ENCODE measurements at regions not wholly inside any gene's neighbourhood (a gene's known extent, or its start where the extent isn't known, plus 50 kb on each side); places are given as distances from the start of the nearest gene placed in this dataset.

GRCh38 chr17:53527473-53527872 lies 295.3 kb upstream of the KIF2B start:
- no peaks in the 10 kb centered on the region for H3K27me3 ChIP-seq
- no peak overlapping the region for H3K9ac ChIP-seq
- no peaks in the 10 kb centered on the region for H3K9me3 ChIP-seq
- no peak for TF ChIP-seq Cebpa-rat (IDR thresholded peaks at IDR 0.05)
- no peaks in the 10 kb centered on the region for H3K36me3 ChIP-seq
- no peak overlapping the region for H3K4me2 ChIP-seq
- no peak overlapping the region for H3K27ac ChIP-seq
- no peak overlapping the region for H3K4me3 ChIP-seq
- H4K20me1 ChIP-seq = no peaks in the 10 kb centered on the region
- no peaks in the 10 kb centered on the region for H3K4me1 ChIP-seq

- Histone ChIP-seq H3K9me3 (no peaks in the 10 kb centered on the region), H3K4me2 (no peak overlapping the region), H4K20me1 (no peaks in the 10 kb centered on the region), H3K36me3 (no peaks in the 10 kb centered on the region), H3K4me3 (no peak overlapping the region), H3K4me1 (no peaks in the 10 kb centered on the region), H3K27me3 (no peaks in the 10 kb centered on the region), H3K9ac (no peak overlapping the region), H3K27ac (no peak overlapping the region)
- TF ChIP-seq Cebpa-rat (IDR thresholded peaks at IDR 0.05) = no peak
Measured at GRCh38 chr17:53525590-53525989, 297.1 kb upstream of the KIF2B start.

DNA sequence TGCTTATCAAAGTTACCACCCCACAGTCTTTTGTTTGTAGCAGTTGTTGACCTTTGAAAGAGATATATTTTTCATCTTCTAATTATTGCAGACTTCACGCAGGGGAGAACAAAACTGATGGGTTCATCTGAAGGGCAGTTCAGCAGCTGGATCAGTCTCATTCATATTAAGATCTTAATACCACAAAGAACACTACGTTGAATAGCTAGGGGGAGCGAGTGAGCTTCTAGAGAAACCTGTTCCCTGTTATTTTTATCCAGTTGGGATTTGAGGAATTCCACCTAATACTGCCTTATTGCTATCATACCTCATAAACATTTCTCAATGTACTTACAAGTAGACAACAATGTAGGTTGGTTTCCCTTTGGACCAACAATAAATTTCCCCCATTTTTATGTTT lies 306.1 kb upstream of the KIF2B start:
- no peaks in the 10 kb centered on the region for H3K4me1 ChIP-seq
- H3K27me3 ChIP-seq = no peaks in the 10 kb centered on the region
- no peak overlapping the region for H3K27ac ChIP-seq
- H3K9ac ChIP-seq = no peak overlapping the region
- no peak overlapping the region for H3K4me2 ChIP-seq
- H3K36me3 ChIP-seq = no peaks in the 10 kb centered on the region
- no peak overlapping the region for H3K4me3 ChIP-seq
- no peak for TF ChIP-seq Cebpa-rat (IDR thresholded peaks at IDR 0.05)
- no peaks in the 10 kb centered on the region for H4K20me1 ChIP-seq
- no peaks in the 10 kb centered on the region for H3K9me3 ChIP-seq

GRCh38 chr17:53499277-53499676 lies 323.4 kb upstream of the KIF2B start:
- TF ChIP-seq Cebpa-rat (IDR thresholded peaks at IDR 0.05) = no peak
- H3K4me2 ChIP-seq = no peak overlapping the region
- no peaks in the 10 kb centered on the region for H4K20me1 ChIP-seq
- H3K4me1 ChIP-seq = no peaks in the 10 kb centered on the region
- H3K27ac ChIP-seq = no peak overlapping the region
- no peak overlapping the region for H3K4me3 ChIP-seq
- H3K36me3 ChIP-seq = no peaks in the 10 kb centered on the region
- no peak overlapping the region for H3K9ac ChIP-seq
- no peaks in the 10 kb centered on the region for H3K27me3 ChIP-seq
- H3K9me3 ChIP-seq = no peaks in the 10 kb centered on the region

- no peaks in the 10 kb centered on the region for H3K36me3 ChIP-seq
- no peak overlapping the region for H3K27ac ChIP-seq
- H3K4me2 ChIP-seq = no peak overlapping the region
- H3K27me3 ChIP-seq = no peaks in the 10 kb centered on the region
- no peak overlapping the region for H3K9ac ChIP-seq
- H3K4me1 ChIP-seq = no peaks in the 10 kb centered on the region
- no peaks in the 10 kb centered on the region for H3K9me3 ChIP-seq
- no peaks in the 10 kb centered on the region for H4K20me1 ChIP-seq
- TF ChIP-seq Cebpa-rat (IDR thresholded peaks at IDR 0.05) = no peak
- H3K4me3 ChIP-seq = no peak overlapping the region
Measured at GRCh38 chr17:53496356-53496755, 326.4 kb upstream of the KIF2B start.

DNA sequence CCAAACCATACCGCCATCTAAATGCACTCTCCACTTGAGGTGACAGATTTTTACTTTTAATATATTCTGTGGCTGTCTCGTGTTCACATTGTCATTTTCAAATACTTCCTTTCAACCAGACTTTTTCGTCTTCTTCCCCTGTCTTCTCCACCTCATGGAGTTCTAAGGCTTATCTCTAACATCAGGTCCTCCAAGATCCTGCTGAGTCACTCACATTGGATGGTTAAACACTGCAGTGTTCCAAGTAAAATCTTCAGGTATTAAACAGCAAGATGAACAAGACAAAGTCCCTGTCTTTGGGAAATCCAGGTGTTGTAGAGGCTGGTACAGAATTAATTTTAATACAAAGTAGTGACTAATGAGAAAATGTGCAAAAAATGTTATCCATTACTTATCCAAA lies 330.2 kb upstream of the KIF2B start:
- no peaks in the 10 kb centered on the region for H3K36me3 ChIP-seq
- no peaks in the 10 kb centered on the region for H3K9me3 ChIP-seq
- no peak overlapping the region for H3K4me3 ChIP-seq
- H3K27me3 ChIP-seq = no peaks in the 10 kb centered on the region
- no peak overlapping the region for H3K9ac ChIP-seq
- no peaks in the 10 kb centered on the region for H4K20me1 ChIP-seq
- no peak for TF ChIP-seq Cebpa-rat (IDR thresholded peaks at IDR 0.05)
- no peak overlapping the region for H3K4me2 ChIP-seq
- no peaks in the 10 kb centered on the region for H3K4me1 ChIP-seq
- H3K27ac ChIP-seq = no peak overlapping the region

DNA sequence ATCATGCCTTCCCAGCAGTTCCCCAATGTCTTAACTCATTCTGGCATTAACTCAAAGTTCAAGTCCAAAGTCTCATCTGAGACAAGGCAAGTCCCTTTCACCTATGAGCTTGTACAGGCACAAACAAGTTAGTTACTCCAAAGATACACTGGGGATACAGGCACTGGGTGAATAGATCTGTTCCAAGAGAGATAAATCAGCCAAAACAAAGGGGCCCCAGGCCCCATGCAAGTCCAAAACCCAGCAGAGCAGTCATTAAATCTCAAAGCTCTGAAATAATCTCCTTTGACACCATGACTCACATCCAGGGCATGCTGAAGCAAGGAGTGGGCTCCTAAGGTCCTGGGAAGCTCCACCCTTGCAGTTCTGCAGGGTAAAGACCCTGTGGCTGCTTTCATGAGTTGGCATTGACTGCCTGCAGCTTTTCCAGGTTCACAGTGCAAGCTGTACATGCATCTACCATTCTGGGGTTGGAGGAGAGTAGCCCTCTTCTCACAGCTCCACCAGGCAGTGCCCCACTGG lies 332.2 kb upstream of the KIF2B start:
- TF ChIP-seq Cebpa-rat (IDR thresholded peaks at IDR 0.05) = no peak
- no peaks in the 10 kb centered on the region for H3K27me3 ChIP-seq
- H3K4me1 ChIP-seq = no peaks in the 10 kb centered on the region
- no peak overlapping the region for H3K27ac ChIP-seq
- no peak overlapping the region for H3K9ac ChIP-seq
- H3K36me3 ChIP-seq = no peaks in the 10 kb centered on the region
- H3K9me3 ChIP-seq = no peaks in the 10 kb centered on the region
- no peak overlapping the region for H3K4me2 ChIP-seq
- no peak overlapping the region for H3K4me3 ChIP-seq
- no peaks in the 10 kb centered on the region for H4K20me1 ChIP-seq

DNA sequence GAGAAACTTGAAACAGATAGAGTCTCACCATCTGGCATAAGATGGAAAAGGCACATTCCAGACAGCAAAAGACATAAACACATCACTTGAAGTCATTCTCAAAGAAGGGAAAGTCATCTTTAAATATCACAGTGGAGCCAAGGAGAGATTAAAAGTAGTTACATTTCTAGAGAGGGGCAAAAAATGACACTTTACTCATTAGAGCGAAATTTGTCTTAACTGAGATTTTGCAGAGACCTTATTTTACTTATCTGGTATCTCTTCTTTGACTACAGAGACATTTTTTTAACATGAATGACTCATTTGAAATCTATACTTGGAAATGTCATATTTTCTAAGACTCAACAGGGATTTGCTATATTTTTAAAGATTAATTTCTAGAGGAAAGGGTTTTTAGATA lies 339.0 kb upstream of the KIF2B start:
- Histone ChIP-seq H3K27ac (no peak overlapping the region), H3K27me3 (no peaks in the 10 kb centered on the region), H3K4me3 (no peak overlapping the region), H3K9me3 (no peaks in the 10 kb centered on the region), H3K4me1 (no peaks in the 10 kb centered on the region), H3K36me3 (no peaks in the 10 kb centered on the region), H3K9ac (no peak overlapping the region), H4K20me1 (no peaks in the 10 kb centered on the region), H3K4me2 (no peak overlapping the region)
- no peak for TF ChIP-seq Cebpa-rat (IDR thresholded peaks at IDR 0.05)

- H3K9me3 ChIP-seq = no peaks in the 10 kb centered on the region
- no peaks in the 10 kb centered on the region for H3K36me3 ChIP-seq
- no peaks in the 10 kb centered on the region for H4K20me1 ChIP-seq
- no peak overlapping the region for H3K27ac ChIP-seq
- no peak overlapping the region for H3K9ac ChIP-seq
- no peak overlapping the region for H3K4me3 ChIP-seq
- TF ChIP-seq Cebpa-rat (IDR thresholded peaks at IDR 0.05) = no peak
- H3K4me1 ChIP-seq = no peaks in the 10 kb centered on the region
- H3K4me2 ChIP-seq = no peak overlapping the region
- no peaks in the 10 kb centered on the region for H3K27me3 ChIP-seq
Measured at GRCh38 chr17:53475002-53475401, 347.7 kb upstream of the KIF2B start.

GRCh38 chr17:53472586-53472985 lies 350.1 kb upstream of the KIF2B start:
- no peaks in the 10 kb centered on the region for H3K4me1 ChIP-seq
- no peaks in the 10 kb centered on the region for H3K9me3 ChIP-seq
- H3K27me3 ChIP-seq = no peaks in the 10 kb centered on the region
- no peaks in the 10 kb centered on the region for H3K36me3 ChIP-seq
- H3K9ac ChIP-seq = no peak overlapping the region
- no peak overlapping the region for H3K27ac ChIP-seq
- no peaks in the 10 kb centered on the region for H4K20me1 ChIP-seq
- no peak for TF ChIP-seq Cebpa-rat (IDR thresholded peaks at IDR 0.05)
- H3K4me3 ChIP-seq = no peak overlapping the region
- H3K4me2 ChIP-seq = no peak overlapping the region

DNA sequence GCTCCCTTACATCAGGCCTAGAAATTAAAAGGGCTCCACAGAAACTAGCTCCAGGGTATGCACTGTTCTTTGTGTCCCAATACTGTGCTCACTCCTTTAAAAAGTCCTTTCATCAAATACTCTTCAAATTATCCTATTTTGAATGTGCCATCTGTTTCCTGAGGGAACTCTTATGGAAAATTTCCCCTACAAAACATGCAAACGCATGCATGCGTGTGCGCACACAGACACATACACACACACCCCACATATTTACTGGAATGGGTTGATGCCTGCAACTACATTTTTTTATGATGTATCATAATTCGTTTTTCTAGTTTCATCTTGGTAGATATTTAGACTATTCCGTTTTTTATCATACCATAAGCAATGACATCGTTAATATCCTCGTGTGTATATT lies 351.2 kb upstream of the KIF2B start:
- Histone ChIP-seq H3K27ac (no peak overlapping the region), H3K4me1 (no peaks in the 10 kb centered on the region), H3K27me3 (no peaks in the 10 kb centered on the region), H3K9me3 (no peaks in the 10 kb centered on the region), H3K36me3 (no peaks in the 10 kb centered on the region), H3K4me3 (no peak overlapping the region), H3K9ac (no peak overlapping the region), H4K20me1 (no peaks in the 10 kb centered on the region), H3K4me2 (no peak overlapping the region)
- no peak for TF ChIP-seq Cebpa-rat (IDR thresholded peaks at IDR 0.05)

Measured in BLaER1 (cell line).